Uterus (tissue), 3 donors: ENCODE measurements at regions not wholly inside any gene's neighbourhood (a gene's known extent, or its start where the extent isn't known, plus 50 kb on each side); places are given as distances from the start of the nearest gene placed in this dataset.

Experiments used
- DNase-seq, 2 donors: peaks; one replicate each; pipeline ENCODE4 v3.0.0-alpha.2; 2019 to 2020
- H3K27ac ChIP-seq, 2 donors: fragments of 200-600 bp; sonication (generic); 1 replicate in 1 of 2; 2 replicates in 1 of 2; pipeline ENCODE4 v1.5.1; 2016 to 2018
- H3K27me3 ChIP-seq, 2 donors: fragments of 200-600 bp; sonication (generic); one replicate each; pipeline ENCODE4 v1.5.1; 2018 to 2019; ENCODE audit warnings: control low read depth in 1 of 2
- H3K36me3 ChIP-seq, 2 donors: fragments of 200-600 bp; sonication (generic); one replicate each; pipeline ENCODE4 v1.5.1; 2019; ENCODE audit warnings: control low read depth in 1 of 2
- H3K4me1 ChIP-seq, 2 donors: fragments of 200-600 bp; sonication (generic); one replicate each; pipeline ENCODE4 v1.5.1; 2018 to 2019; ENCODE audit warnings: control low read depth in 1 of 2
- H3K4me3 ChIP-seq, 2 donors: fragments of 200-600 bp; sonication (generic); 1 replicate in 1 of 2; 2 replicates in 1 of 2; pipeline ENCODE4 v1.5.1; 2018 to 2019; ENCODE audit warnings: mild to moderate bottlenecking in 1 of 2
- H3K9me3 ChIP-seq, 2 donors: fragments of 200-600 bp; sonication (generic); one replicate each; pipeline ENCODE4 v1.5.1; 2019; ENCODE audit warnings: control low read depth in 1 of 2
- CTCF ChIP-seq, 4 experiments: fragments of 200-600 bp in 2 of 4; fragments of 450-650 bp in 2 of 4; sonication (generic) in 2 of 4; IDR thresholded peaks; one replicate each; pipeline ENCODE4 v1.5.1; 2016 to 2019; ENCODE audit warnings: antibody characterized with exemption in 4 of 4, mild to moderate bottlenecking in 2 of 4, moderate library complexity in 1 of 4
- POLR2A ChIP-seq, 2 donors: fragments of 450-650 bp; IDR thresholded peaks; one replicate each; pipeline ENCODE4 v1.6.1; 2016; ENCODE audit warnings: antibody characterized with exemption in 2 of 2, mild to moderate bottlenecking in 1 of 2, moderate library complexity in 1 of 2
- intact Hi-C: fragments of 100-400 bp; cut with DNase I; formaldehyde crosslinking; loops from one replicate; pipeline ENCODE4 v1.15.1; 2023; ENCODE audit warnings: low total_unique reads
- donor health status: DM: yes; HTN: yes; CAD: no.

GRCh38 chr2:239570971-239571520 lies 170.2 kb upstream of the HDAC4 start:
- DNase-seq: no peak
- Histone ChIP-seq H3K27me3 (no peaks in the 10 kb centered on the region), H3K9me3 (no peaks in the 10 kb centered on the region), H3K4me3 (no peak overlapping the region), H3K27ac (no peak overlapping the region), H3K4me1 (peaks cover 0 to 2% of the 10 kb centered on the region in 2 donors), H3K36me3 (no peaks in the 10 kb centered on the region)
- TF ChIP-seq POLR2A (IDR thresholded peaks at IDR 0.05): no peak
- TF ChIP-seq CTCF (IDR thresholded peaks at IDR 0.05): no peak
- intact Hi-C loops: no loop called here

- no peaks in the 10 kb centered on the region for H3K36me3 ChIP-seq
- no peak for DNase-seq
- H3K27me3 ChIP-seq: no peaks in the 10 kb centered on the region
- no peaks in the 10 kb centered on the region for H3K9me3 ChIP-seq
- TF ChIP-seq POLR2A (IDR thresholded peaks at IDR 0.05) (no peak), CTCF (IDR thresholded peaks at IDR 0.05) (no peak)
- no peak overlapping the region for H3K27ac ChIP-seq
- no peak overlapping the region for H3K4me3 ChIP-seq
- intact Hi-C loops: no loop called here
- peaks cover 0 to 2% of the 10 kb centered on the region in 2 donors for H3K4me1 ChIP-seq
These were observed 169.6 kb upstream of the HDAC4 start for GRCh38 chr2:239570216-239570925.

- Histone ChIP-seq H3K27me3 (no peaks in the 10 kb centered on the region), H3K4me1 (peaks cover 0 to under 1% of the 10 kb centered on the region in 2 donors), H3K27ac (no peak overlapping the region), H3K9me3 (no peaks in the 10 kb centered on the region), H3K36me3 (no peaks in the 10 kb centered on the region), H3K4me3 (no peak overlapping the region)
- intact Hi-C loops: no loop called here
- TF ChIP-seq CTCF (IDR thresholded peaks at IDR 0.05) (no peak), POLR2A (IDR thresholded peaks at IDR 0.05) (no peak)
- DNase-seq: no peak
These were observed 168.7 kb upstream of the HDAC4 start for GRCh38 chr2:239569401-239570090.

GRCh38 chr2:239568601-239569000 lies 167.8 kb upstream of the HDAC4 start:
- TF ChIP-seq POLR2A (IDR thresholded peaks at IDR 0.05): no peak
- no peak for TF ChIP-seq CTCF (IDR thresholded peaks at IDR 0.05)
- Histone ChIP-seq H3K4me1 (no peaks in the 10 kb centered on the region), H3K27ac (no peak overlapping the region), H3K9me3 (no peaks in the 10 kb centered on the region), H3K27me3 (no peaks in the 10 kb centered on the region), H3K36me3 (no peaks in the 10 kb centered on the region), H3K4me3 (no peak overlapping the region)
- intact Hi-C loops: no loop called here
- DNase-seq: no peak

- intact Hi-C loops: no loop called here
- DNase-seq: no peak
- TF ChIP-seq CTCF (IDR thresholded peaks at IDR 0.05) (no peak), POLR2A (IDR thresholded peaks at IDR 0.05) (no peak)
- H3K27ac ChIP-seq: no peak overlapping the region
- H3K27me3 ChIP-seq: no peaks in the 10 kb centered on the region
- H3K9me3 ChIP-seq: no peaks in the 10 kb centered on the region
- H3K4me1 ChIP-seq: no peaks in the 10 kb centered on the region
- no peaks in the 10 kb centered on the region for H3K36me3 ChIP-seq
- no peak overlapping the region for H3K4me3 ChIP-seq
These were observed 167.0 kb upstream of the HDAC4 start for GRCh38 chr2:239567786-239568185.
